ENCODE measurements at regions not wholly inside any gene's neighbourhood (a gene's known extent, or its start where the extent isn't known, plus 50 kb on each side); places are given as distances from the start of the nearest gene placed in this dataset.

DNA sequence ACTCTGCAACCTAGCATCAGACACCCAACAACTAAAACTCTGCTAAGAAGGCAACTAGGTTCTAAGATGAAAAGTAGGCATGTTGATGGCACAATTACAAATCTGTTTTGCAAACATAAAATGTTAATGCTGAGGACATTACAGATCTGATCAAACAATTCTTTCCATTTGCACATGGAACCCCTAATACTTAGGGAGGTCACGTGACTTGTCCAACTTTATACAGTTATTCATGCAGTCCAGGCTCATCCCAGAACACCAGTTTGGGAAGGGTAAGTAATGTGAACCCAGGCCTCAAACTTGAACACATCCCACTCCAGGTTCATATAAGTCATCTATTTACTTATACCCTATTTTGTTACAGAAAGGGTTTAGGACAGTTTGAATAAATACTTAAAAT lies 247.2 kb downstream of the HACE1 start:
- POLR2A ChIA-PET (ENCODE audit: unreplicated experiment) = no interaction called here
- no peak overlapping the region for H2AFZ ChIP-seq (ENCODE audit: low read length)
- DNase-seq (no peak), ATAC-seq (no peak)
- CTCF ChIA-PET = no interaction called here
- no peaks in the 10 kb centered on the region for H3K79me2 ChIP-seq (ENCODE audit: low read length)
- H3K27me3 ChIP-seq (ENCODE audit: low read length) = no peaks in the 10 kb centered on the region
- H4K20me1 ChIP-seq (ENCODE audit: low read length) = no peaks in the 10 kb centered on the region
- H3F3A ChIP-seq (ENCODE audit: low read length, unreplicated experiment) = no peaks in the 10 kb centered on the region
- intact Hi-C loops (cut with micrococcal nuclease) = no loop called here
- no peak overlapping the region for H3K9ac ChIP-seq (ENCODE audit: low read length)
- H3K4me1 ChIP-seq (ENCODE audit: insufficient read depth, low read length) = no peaks in the 10 kb centered on the region
- no peak overlapping the region for H3K27ac ChIP-seq (ENCODE audit: low read length)
- H3K9me3 ChIP-seq (ENCODE audit: low read length) = no peaks in the 10 kb centered on the region
- no TSS peak for BruUV-seq (replicated peaks)
- no peaks in the 10 kb centered on the region for H3K9me2 ChIP-seq (replicated peaks; ENCODE audit: low read length)
- H3K4me2 ChIP-seq (ENCODE audit: low read length) = no peak overlapping the region
- TF ChIP-seq, protein P1, sequence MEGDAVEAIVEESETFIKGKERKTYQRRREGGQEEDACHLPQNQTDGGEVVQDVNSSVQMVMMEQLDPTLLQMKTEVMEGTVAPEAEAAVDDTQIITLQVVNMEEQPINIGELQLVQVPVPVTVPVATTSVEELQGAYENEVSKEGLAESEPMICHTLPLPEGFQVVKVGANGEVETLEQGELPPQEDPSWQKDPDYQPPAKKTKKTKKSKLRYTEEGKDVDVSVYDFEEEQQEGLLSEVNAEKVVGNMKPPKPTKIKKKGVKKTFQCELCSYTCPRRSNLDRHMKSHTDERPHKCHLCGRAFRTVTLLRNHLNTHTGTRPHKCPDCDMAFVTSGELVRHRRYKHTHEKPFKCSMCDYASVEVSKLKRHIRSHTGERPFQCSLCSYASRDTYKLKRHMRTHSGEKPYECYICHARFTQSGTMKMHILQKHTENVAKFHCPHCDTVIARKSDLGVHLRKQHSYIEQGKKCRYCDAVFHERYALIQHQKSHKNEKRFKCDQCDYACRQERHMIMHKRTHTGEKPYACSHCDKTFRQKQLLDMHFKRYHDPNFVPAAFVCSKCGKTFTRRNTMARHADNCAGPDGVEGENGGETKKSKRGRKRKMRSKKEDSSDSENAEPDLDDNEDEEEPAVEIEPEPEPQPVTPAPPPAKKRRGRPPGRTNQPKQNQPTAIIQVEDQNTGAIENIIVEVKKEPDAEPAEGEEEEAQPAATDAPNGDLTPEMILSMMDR (conservative IDR thresholded peaks at IDR 0.05; ENCODE audit: low read depth, low read length) = no peak
- no peak for TF ChIP-seq EZH2phosphoT487 (IDR thresholded peaks at IDR 0.05; ENCODE audit: borderline replicate concordance, low read length)
- TF ChIP-seq EZH2 (IDR thresholded peaks at IDR 0.05; ENCODE audit: low read length, unreplicated experiment) = no peak
- no peak overlapping the region for H3K4me3 ChIP-seq (ENCODE audit: low read length)
- H3K36me3 ChIP-seq (ENCODE audit: low read depth, low read length) = no peaks in the 10 kb centered on the region

DNA sequence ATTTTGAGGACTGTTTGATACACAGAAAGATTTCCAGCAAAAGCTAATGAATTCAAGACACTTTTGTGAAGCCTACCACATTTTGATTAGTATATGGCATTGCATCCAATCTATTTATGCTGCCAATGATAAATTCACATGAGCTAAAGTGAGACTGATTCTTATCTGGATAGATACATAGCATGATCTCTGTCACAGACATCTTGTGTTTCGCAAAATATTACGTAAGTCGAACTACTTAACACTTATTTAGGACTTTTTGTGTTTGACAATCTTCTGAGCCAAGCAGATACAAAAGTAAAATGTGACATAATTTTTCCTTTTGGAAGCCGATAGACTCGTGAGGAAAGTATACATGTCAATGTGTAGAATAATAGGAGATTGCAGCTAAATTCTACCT lies 251.6 kb downstream of the HACE1 start:
- Histone ChIP-seq H3K4me3 (ENCODE audit: low read length) (no peak overlapping the region), H3F3A (ENCODE audit: low read length, unreplicated experiment) (no peaks in the 10 kb centered on the region), H3K9me2 (replicated peaks; ENCODE audit: low read length) (no peaks in the 10 kb centered on the region), H3K27ac (ENCODE audit: low read length) (no peak overlapping the region), H3K79me2 (ENCODE audit: low read length) (no peaks in the 10 kb centered on the region), H4K20me1 (ENCODE audit: low read length) (no peaks in the 10 kb centered on the region), H3K4me2 (ENCODE audit: low read length) (no peak overlapping the region), H3K27me3 (ENCODE audit: low read length) (no peaks in the 10 kb centered on the region), H3K9ac (ENCODE audit: low read length) (no peak overlapping the region), H2AFZ (ENCODE audit: low read length) (no peak overlapping the region), H3K36me3 (ENCODE audit: low read depth, low read length) (no peaks in the 10 kb centered on the region), H3K9me3 (ENCODE audit: low read length) (no peaks in the 10 kb centered on the region), H3K4me1 (ENCODE audit: insufficient read depth, low read length) (peaks cover 3% of the 10 kb centered on the region)
- POLR2A ChIA-PET (ENCODE audit: unreplicated experiment) = no interaction called here
- CTCF ChIA-PET = no interaction called here
- ATAC-seq (no peak), DNase-seq (no peak)
- intact Hi-C loops (cut with micrococcal nuclease) = no loop called here
- TF ChIP-seq, protein P1 (conservative IDR thresholded peaks at IDR 0.05; ENCODE audit: low read depth, low read length) = no peak
- no peak for TF ChIP-seq EZH2 (IDR thresholded peaks at IDR 0.05; ENCODE audit: low read length, unreplicated experiment)
- no peak for TF ChIP-seq EZH2phosphoT487 (IDR thresholded peaks at IDR 0.05; ENCODE audit: borderline replicate concordance, low read length)
- no TSS peak for BruUV-seq (replicated peaks)

DNA sequence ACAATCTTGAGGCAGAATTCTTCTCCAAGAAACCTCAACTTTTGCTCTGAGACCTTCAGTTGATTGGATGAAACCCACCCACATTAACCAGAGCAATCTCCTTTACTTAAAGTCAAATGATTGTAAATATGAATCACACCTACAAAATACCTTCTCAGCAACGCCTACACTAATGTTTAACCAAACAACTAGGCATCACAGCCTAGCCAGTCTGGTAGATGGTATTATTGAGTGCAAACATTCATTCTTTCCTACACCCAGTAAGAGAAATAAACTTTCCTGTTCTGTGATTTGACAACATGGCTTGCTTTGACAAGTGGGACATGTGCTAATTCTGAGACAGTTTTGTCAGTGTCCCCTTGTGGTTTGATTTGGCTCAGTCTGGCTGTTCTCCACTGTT lies 252.2 kb downstream of the HACE1 start:
- Histone ChIP-seq H3K9me2 (replicated peaks; ENCODE audit: low read length) (no peaks in the 10 kb centered on the region), H3K9me3 (ENCODE audit: low read length) (no peaks in the 10 kb centered on the region), H3K4me1 (ENCODE audit: insufficient read depth, low read length) (peaks cover 9% of the 10 kb centered on the region), H3K4me2 (ENCODE audit: low read length) (no peak overlapping the region), H3K27ac (ENCODE audit: low read length) (no peak overlapping the region), H3K4me3 (ENCODE audit: low read length) (no peak overlapping the region), H3K9ac (ENCODE audit: low read length) (no peak overlapping the region), H3F3A (ENCODE audit: low read length, unreplicated experiment) (no peaks in the 10 kb centered on the region), H3K27me3 (ENCODE audit: low read length) (no peaks in the 10 kb centered on the region), H4K20me1 (ENCODE audit: low read length) (no peaks in the 10 kb centered on the region), H2AFZ (ENCODE audit: low read length) (no peak overlapping the region), H3K79me2 (ENCODE audit: low read length) (no peaks in the 10 kb centered on the region), H3K36me3 (ENCODE audit: low read depth, low read length) (no peaks in the 10 kb centered on the region)
- BruUV-seq (replicated peaks) = no TSS peak
- no peak for DNase-seq
- intact Hi-C loops (cut with micrococcal nuclease) = no loop called here
- CTCF ChIA-PET = no interaction called here
- POLR2A ChIA-PET (ENCODE audit: unreplicated experiment) = no interaction called here
- no peak for TF ChIP-seq EZH2 (IDR thresholded peaks at IDR 0.05; ENCODE audit: low read length, unreplicated experiment)
- TF ChIP-seq, protein P1 (conservative IDR thresholded peaks at IDR 0.05; ENCODE audit: low read depth, low read length) = no peak
- no peak for TF ChIP-seq EZH2phosphoT487 (IDR thresholded peaks at IDR 0.05; ENCODE audit: borderline replicate concordance, low read length)
- ATAC-seq = no peak

Measured in PC-3 (cell line).